ENCODE measurements at regions not wholly inside any gene's neighbourhood (a gene's known extent, or its start where the extent isn't known, plus 50 kb on each side); places are given as distances from the start of the nearest gene placed in this dataset.

DNA sequence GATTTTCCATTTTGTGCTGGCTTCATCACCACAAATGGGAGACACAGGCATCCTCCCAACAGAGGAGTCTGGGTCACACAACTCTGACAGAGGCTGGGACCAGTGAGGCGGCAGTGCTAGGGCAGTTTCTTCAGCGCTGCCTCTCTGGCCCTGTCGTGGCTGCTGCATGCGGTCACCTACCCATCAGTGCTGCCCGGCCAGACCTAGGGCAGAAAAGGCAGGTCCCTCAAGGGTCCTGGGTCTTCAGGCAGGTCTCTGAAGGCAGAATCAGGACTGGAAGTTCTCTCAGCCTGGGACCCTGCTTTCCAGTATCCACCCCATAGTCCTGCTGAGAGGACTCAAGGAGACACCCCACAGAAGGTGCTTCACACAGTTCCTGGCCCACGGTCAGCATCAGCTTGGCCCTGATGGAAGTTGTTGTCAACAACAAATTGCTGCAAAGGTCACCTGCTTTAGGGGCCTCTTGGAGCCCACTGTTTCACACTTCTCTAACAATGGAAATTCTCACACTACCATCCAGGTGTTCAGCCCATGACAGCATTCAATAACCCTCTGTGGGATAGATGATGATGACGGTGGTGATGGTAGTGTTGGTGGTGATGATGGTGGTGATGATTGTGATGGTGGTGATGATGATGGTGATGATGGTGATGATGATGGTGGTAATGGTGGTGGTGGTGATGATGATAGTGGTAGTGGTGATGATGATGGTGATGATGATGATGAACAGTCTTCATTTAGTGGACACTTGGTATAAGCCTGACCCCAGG lies 146.4 kb upstream of the PPP1R26 start:
- TF ChIP-seq EZH2 (IDR thresholded peaks at IDR 0.05; ENCODE audit: borderline replicate concordance, insufficient read depth, low read depth, low read length, poor library complexity, severe bottlenecking), result no peak
- TF ChIP-seq, protein P1, sequence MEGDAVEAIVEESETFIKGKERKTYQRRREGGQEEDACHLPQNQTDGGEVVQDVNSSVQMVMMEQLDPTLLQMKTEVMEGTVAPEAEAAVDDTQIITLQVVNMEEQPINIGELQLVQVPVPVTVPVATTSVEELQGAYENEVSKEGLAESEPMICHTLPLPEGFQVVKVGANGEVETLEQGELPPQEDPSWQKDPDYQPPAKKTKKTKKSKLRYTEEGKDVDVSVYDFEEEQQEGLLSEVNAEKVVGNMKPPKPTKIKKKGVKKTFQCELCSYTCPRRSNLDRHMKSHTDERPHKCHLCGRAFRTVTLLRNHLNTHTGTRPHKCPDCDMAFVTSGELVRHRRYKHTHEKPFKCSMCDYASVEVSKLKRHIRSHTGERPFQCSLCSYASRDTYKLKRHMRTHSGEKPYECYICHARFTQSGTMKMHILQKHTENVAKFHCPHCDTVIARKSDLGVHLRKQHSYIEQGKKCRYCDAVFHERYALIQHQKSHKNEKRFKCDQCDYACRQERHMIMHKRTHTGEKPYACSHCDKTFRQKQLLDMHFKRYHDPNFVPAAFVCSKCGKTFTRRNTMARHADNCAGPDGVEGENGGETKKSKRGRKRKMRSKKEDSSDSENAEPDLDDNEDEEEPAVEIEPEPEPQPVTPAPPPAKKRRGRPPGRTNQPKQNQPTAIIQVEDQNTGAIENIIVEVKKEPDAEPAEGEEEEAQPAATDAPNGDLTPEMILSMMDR (IDR thresholded peaks at IDR 0.05), result no peak
